HG02623 (cell line): ENCODE measurements at regions not wholly inside any gene's neighbourhood (a gene's known extent, or its start where the extent isn't known, plus 50 kb on each side); places are given as distances from the start of the nearest gene placed in this dataset.

Experiments
- ATAC-seq: cut with Tn5 transposase; IDR thresholded peaks from one replicate; pipeline ENCODE4 v1.9.1; 2021; ENCODE audit warnings: moderate library complexity; ENCODE audit not compliant: unreplicated experiment

- ATAC-seq: no peak
Observed at GRCh38 chr7:137172105-137172590, 171.4 kb downstream of the PTN start.

- no peak for ATAC-seq
Observed at GRCh38 chr7:137169282-137169698, 174.2 kb downstream of the PTN start.

GRCh38 chr7:137167609-137168008 is 175.9 kb downstream of the PTN start:
- no peak for ATAC-seq

- no peak for ATAC-seq
Observed at GRCh38 chr7:137166363-137166762, 177.2 kb downstream of the PTN start.

- ATAC-seq: no peak
Observed at GRCh38 chr7:137165786-137166185, 177.7 kb downstream of the PTN start.

- no peak for ATAC-seq
Observed at GRCh38 chr7:137165241-137165640, 178.3 kb downstream of the PTN start.

GRCh38 chr7:137164251-137164650 is 179.3 kb downstream of the PTN start:
- ATAC-seq: no peak

- no peak for ATAC-seq
Observed at GRCh38 chr7:137160236-137160635, 183.3 kb downstream of the PTN start.

GRCh38 chr7:137157256-137157655 is 186.3 kb downstream of the PTN start:
- no peak for ATAC-seq

GRCh38 chr7:137151690-137152052 is 191.9 kb downstream of the PTN start:
- no peak for ATAC-seq

GRCh38 chr7:137151041-137151689 is 192.4 kb downstream of the PTN start:
- ATAC-seq: no peak

- no peak for ATAC-seq
Observed at GRCh38 chr7:137147338-137147720, 196.2 kb downstream of the PTN start.

- ATAC-seq: no peak
Observed at GRCh38 chr7:137146552-137147337, 196.8 kb downstream of the PTN start.

- ATAC-seq: no peak
Observed at GRCh38 chr7:137146012-137146455, 197.5 kb downstream of the PTN start.

- ATAC-seq: no peak
Observed at GRCh38 chr7:137142376-137142775, 201.2 kb downstream of the PTN start.

GRCh38 chr7:137135654-137136350 is 207.7 kb downstream of the PTN start:
- ATAC-seq: no peak

- ATAC-seq: no peak
Observed at GRCh38 chr7:137130751-137131158, 212.8 kb downstream of the PTN start.

- ATAC-seq: no peak
Observed at GRCh38 chr7:137129025-137129424, 214.5 kb downstream of the PTN start.

GRCh38 chr7:137127806-137128205 is 215.7 kb downstream of the PTN start:
- ATAC-seq: no peak

- no peak for ATAC-seq
Observed at GRCh38 chr7:137127058-137127457, 216.5 kb downstream of the PTN start.

GRCh38 chr7:137122145-137122544 is 221.4 kb downstream of the PTN start:
- ATAC-seq: no peak

- ATAC-seq: peak; percentile 70
Observed at GRCh38 chr7:137120690-137121089, 222.8 kb downstream of the PTN start.
